Left lung (tissue), 4 donors: ENCODE measurements at regions not wholly inside any gene's neighbourhood (a gene's known extent, or its start where the extent isn't known, plus 50 kb on each side); places are given as distances from the start of the nearest gene placed in this dataset.
"Not testable (repeated sequence)": the region's sequence is repeated elsewhere in the genome, so short reads cannot be mapped to it uniquely, and the experiment has no call there.

Source experiments
- ATAC-seq: fragments of 200-7000 bp; cut with Tn5 transposase; one replicate; pipeline ENCODE4 v1.9.1; 2020; ENCODE audit warnings: moderate library complexity
- DNase-seq, 4 donors: peaks; one replicate each; pipeline ENCODE4 v3.0.0-alpha.2; 2013 to 2020
- H3K27ac ChIP-seq, 2 donors: fragments of 200-600 bp; sonication (generic) in 1 of 2; one replicate each; pipeline versions ENCODE4 v1.5.0 to v1.8.0; 2020 to 2021
- H3K27me3 ChIP-seq, 2 donors: fragments of 200-600 bp; sonication (generic) in 1 of 2; one replicate each; pipeline versions ENCODE4 v1.5.0 to v1.8.0; 2020 to 2021
- H3K36me3 ChIP-seq, 2 donors: fragments of 200-600 bp; sonication (generic) in 1 of 2; one replicate each; pipeline versions ENCODE4 v1.5.0 to v1.8.0; 2020 to 2021
- H3K4me1 ChIP-seq, 2 donors: fragments of 200-600 bp; one replicate each; pipeline ENCODE4 v1.8.0; 2021
- H3K4me3 ChIP-seq, 2 donors: fragments of 200-600 bp; sonication (generic) in 1 of 2; one replicate each; pipeline versions ENCODE4 v1.5.0 to v1.8.0; 2020 to 2021; ENCODE audit warnings: mild to moderate bottlenecking in 1 of 2
- H3K9me3 ChIP-seq, 2 donors: fragments of 200-600 bp; sonication (generic) in 1 of 2; one replicate each; pipeline versions ENCODE4 v1.5.0 to v1.8.0; 2020 to 2021
- intact Hi-C, 2 donors: fragments of 100-400 bp; cut with DNase I; formaldehyde crosslinking; loops; one replicate each; pipeline versions ENCODE4 v1.11.2 to v1.14.2; 2022
- TF ChIP-seq, protein P1 (sequence below), 2 donors: fragments of 200-600 bp; sonication (generic) in 1 of 2; IDR thresholded peaks; one replicate each; pipeline versions ENCODE4 v1.5.0 to v1.8.0; 2021; ENCODE audit warnings: antibody characterized with exemption in 2 of 2
- donor health status: DM: no; HTN: yes; CAD: no.
- donor health status: DM: no; HTN: no; CAD: no.

DNA sequence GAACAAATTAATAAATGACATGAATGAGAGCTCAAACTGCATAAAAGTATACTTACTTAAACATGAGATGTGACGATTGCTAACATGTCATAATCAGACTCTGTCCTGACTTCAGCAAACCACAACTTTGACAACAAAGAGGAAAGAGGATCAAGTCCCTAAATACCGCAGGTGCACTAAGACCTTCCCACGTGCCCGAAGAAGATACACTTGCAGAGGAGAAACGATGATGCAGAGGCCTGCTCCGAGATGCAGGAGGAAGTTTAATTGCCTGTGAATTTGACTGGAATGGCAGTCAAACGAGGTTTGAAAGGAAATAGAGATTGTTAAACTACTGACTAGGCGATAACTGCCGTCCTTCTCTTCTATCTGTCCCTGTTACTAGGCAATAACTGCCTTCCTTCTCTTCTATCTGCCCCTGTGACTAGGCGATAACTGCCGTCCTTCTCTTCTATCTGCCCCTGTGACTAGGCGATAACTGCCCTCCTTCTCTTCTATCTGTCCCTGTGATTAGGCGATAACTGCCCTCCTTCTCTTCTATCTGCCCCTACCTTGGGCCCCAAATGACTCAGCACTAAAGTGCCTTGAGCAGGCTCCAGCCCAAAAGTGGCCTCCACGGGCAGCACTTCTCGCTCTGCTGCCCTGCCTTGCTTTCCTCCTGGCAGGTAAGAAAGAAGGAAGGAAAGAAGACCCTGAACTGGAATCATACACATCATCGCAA lies 2226.0 kb upstream of the DEFB115 start:
- H3K36me3 ChIP-seq, DNase-seq, H3K4me1 ChIP-seq, ATAC-seq, H3K4me3 ChIP-seq, intact Hi-C loops, H3K27ac ChIP-seq, H3K27me3 ChIP-seq: not testable (repeated sequence)
- peaks cover 0 to 14% of the 10 kb centered on the region in 2 donors for H3K9me3 ChIP-seq

DNA sequence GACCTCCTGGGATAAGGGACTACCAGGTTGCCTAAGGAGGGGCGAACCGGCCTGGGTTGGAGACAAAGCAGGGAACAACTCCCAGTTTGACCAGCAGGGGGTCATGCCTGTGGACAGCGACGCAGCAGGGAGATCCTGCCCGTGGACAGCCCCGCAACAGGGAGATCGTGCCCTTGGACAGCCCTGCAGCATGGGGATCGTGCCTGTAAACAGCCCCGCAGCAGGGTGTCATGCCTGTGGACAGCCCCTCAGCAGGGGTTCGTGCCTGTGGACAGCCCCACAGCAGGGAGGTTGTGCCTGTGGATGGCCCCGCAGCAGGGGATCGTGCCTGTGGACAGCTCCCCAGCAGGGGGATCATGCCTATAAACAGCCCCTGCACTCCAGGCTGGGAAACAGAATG lies 2213.2 kb upstream of the DEFB115 start:
- H3K36me3 ChIP-seq, ATAC-seq, H3K27me3 ChIP-seq, H3K4me3 ChIP-seq, H3K9me3 ChIP-seq, intact Hi-C loops, H3K4me1 ChIP-seq, H3K27ac ChIP-seq: not testable (repeated sequence)
- DNase-seq, result peak in 1 of 4 donors; percentile 63

DNA sequence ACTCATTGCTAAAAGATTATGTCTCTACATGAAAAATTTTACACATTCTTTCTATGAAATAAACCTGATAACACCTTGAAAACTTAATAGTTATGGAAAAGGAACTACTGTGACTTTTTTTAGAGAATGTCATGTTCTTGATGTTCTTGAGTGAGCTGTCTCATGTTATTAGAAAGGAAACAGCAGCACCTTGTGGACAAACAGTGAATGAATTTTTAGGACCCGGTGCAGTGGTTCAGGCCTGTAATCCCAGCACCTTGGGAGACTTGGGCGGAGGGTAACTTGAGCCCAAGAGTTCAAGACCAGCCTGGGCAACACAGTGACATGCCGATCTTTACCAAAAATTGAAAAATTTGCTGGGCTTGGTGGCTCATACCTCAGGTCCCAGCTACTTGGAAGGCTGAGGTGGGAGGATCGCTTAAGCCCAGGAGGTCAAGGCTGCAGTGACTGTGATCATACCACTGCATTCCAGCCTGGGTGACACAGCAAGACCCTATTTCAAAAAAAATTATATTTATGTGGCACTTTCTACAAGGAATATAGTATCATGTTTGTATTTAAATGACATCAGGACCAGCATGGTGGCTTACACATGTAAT lies 2207.4 kb upstream of the DEFB115 start:
- TF ChIP-seq, protein P1, sequence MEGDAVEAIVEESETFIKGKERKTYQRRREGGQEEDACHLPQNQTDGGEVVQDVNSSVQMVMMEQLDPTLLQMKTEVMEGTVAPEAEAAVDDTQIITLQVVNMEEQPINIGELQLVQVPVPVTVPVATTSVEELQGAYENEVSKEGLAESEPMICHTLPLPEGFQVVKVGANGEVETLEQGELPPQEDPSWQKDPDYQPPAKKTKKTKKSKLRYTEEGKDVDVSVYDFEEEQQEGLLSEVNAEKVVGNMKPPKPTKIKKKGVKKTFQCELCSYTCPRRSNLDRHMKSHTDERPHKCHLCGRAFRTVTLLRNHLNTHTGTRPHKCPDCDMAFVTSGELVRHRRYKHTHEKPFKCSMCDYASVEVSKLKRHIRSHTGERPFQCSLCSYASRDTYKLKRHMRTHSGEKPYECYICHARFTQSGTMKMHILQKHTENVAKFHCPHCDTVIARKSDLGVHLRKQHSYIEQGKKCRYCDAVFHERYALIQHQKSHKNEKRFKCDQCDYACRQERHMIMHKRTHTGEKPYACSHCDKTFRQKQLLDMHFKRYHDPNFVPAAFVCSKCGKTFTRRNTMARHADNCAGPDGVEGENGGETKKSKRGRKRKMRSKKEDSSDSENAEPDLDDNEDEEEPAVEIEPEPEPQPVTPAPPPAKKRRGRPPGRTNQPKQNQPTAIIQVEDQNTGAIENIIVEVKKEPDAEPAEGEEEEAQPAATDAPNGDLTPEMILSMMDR (IDR thresholded peaks at IDR 0.05), result peak in 1 of 2 donors; percentile 11
- intact Hi-C loops, H3K36me3 ChIP-seq, ATAC-seq, H3K4me3 ChIP-seq, H3K27me3 ChIP-seq, H3K27ac ChIP-seq, H3K9me3 ChIP-seq, H3K4me1 ChIP-seq, DNase-seq: not testable (repeated sequence)

DNA sequence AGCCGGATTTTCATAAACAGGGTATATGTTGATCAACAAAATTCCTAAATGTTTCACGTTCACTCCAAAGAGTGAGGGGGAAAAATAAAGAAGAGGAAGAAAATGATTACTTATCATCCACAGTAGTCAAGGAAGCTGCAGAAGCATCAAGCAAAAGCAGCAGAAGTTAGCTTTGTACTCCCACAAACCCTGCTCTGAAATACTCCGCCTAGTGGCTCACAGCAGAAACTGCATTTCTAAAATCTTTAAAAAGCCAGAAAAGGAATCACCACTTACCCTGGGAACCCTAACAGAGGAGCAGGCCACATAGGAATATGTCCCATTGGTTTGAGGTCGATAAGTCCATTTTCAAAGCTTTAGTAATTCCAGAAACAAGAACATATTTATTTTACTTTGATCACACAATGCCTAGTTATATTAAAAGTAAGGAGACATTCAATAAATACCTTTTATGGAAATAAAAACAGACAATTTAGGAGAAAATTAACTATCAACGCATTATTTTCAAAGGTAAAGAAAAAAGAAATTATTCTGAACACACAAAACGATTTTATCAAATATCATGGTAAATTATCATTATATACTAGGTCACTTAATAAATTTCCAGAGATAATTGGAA lies 2199.5 kb upstream of the DEFB115 start:
- ATAC-seq, DNase-seq, H3K27ac ChIP-seq, intact Hi-C loops, H3K36me3 ChIP-seq, H3K27me3 ChIP-seq, H3K4me3 ChIP-seq, H3K4me1 ChIP-seq: not testable (repeated sequence)
- peaks cover 0 to 18% of the 10 kb centered on the region in 2 donors for H3K9me3 ChIP-seq
- TF ChIP-seq, protein P1 (IDR thresholded peaks at IDR 0.05), result peak in 1 of 2 donors; percentile 37

DNA sequence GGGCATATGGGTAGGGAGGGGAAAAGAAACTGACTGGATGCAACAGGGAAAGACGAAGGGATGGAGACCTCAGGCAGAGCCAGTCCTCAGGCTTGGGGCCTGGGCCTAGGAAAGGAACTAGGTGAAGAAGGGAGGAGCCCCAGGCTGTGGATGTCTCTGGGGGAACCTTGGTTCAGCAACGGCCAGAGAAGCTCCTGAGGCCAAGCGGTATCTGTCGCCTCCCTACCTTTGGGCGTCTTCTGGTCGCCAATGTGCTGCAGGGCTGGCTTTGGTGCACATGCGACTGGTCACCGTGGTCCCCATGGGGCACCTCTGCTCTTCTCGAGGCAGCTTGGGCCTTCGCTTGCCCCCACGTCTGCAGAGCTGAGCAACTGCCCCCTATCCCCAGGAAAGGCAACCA lies 2195.0 kb upstream of the DEFB115 start:
- H3K36me3 ChIP-seq, H3K27me3 ChIP-seq, H3K27ac ChIP-seq, H3K4me1 ChIP-seq, intact Hi-C loops, H3K4me3 ChIP-seq, ATAC-seq: not testable (repeated sequence)
- H3K9me3 ChIP-seq, result peaks cover 0 to 41% of the 10 kb centered on the region in 2 donors
- peak in 1 of 4 donors; percentile 74 for DNase-seq

DNA sequence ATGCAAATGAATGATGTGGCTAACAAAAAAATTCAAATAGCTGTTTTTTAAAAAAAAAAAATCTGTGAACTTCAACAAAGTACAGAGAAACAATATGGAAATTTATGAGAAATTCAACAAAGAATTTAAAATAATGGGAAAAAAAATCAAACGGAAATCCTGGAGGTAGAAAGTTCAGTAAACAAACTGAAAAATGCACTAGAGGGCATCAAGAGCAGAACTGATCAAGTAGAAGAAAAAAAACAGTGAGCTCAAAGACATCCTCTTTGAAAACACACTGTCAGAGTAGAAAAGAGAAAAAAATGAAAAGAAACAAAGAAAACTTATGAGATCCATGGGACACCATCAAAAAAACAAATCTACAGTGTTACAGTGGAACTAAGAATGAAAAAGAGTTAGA lies 2191.1 kb upstream of the DEFB115 start:
- DNase-seq, H3K4me3 ChIP-seq, intact Hi-C loops, H3K27ac ChIP-seq, H3K4me1 ChIP-seq, H3K27me3 ChIP-seq, ATAC-seq, H3K36me3 ChIP-seq: not testable (repeated sequence)
- peaks cover 0 to 39% of the 10 kb centered on the region in 2 donors for H3K9me3 ChIP-seq

DNA sequence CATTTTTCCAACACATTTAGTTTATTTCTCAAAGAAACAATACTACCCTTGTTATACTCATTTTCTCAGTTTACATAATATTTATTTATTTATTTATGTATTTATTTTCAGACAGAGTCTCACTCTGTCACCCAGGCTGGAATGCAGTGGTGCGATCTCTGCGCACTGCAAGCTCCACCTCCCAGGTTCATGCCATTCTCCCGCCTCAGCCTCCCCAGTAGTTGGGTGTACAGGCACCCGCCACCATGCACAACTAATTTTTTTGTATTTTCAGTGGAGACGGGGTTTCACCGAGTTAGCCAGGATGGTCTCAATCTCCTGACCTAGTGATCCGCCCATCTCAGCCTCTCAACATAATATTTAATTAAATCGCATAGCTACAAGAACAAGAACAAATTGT lies 2183.8 kb upstream of the DEFB115 start:
- H3K36me3 ChIP-seq, H3K27me3 ChIP-seq, intact Hi-C loops, H3K27ac ChIP-seq, H3K4me1 ChIP-seq, H3K4me3 ChIP-seq, ATAC-seq: not testable (repeated sequence)
- DNase-seq, result peak in 1 of 4 donors; percentile 61
- peaks cover 0 to 31% of the 10 kb centered on the region in 2 donors for H3K9me3 ChIP-seq
